ENCODE measurements at regions not wholly inside any gene's neighbourhood (a gene's known extent, or its start where the extent isn't known, plus 50 kb on each side); places are given as distances from the start of the nearest gene placed in this dataset.
"Not testable (repeated sequence)": the region's sequence is repeated elsewhere in the genome, so short reads cannot be mapped to it uniquely, and the experiment has no call there.

GRCh38 chr1:192476802-192477298 lies 98.7 kb upstream of the RGS1 start:
- DNase-seq (ENCODE audit: low read depth in 2 of 2) = peak; percentile 51 to 93

- DNase-seq (ENCODE audit: low read depth in 2 of 2) = peak; percentile 62 to 63
Measured at GRCh38 chr1:192477630-192478029, 97.9 kb upstream of the RGS1 start.

GRCh38 chr1:192485692-192486436 lies 89.7 kb upstream of the RGS1 start:
- DNase-seq (ENCODE audit: low read depth in 2 of 2) = peak; percentile 86 to 97

DNA sequence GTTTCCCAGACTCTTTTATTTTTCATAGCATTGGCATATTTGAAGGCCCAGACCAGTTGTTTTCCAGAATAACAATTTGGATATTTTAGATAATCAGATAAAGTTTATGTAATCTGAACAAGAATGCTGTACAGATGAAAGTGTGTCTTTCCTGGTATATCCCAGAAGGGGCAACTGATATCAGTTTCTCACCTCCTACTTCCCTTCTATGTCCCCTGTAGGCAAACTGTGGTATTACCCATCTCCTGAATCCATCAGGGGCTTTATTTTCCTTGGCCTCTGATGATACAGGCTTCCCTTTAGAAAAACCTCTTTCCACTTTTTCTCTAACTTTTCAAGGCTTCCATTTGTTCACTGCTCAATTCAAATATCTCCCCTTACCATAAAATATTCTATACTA lies 87.5 kb upstream of the RGS1 start:
- DNase-seq (ENCODE audit: low read depth in 2 of 2) = no peak

DNA sequence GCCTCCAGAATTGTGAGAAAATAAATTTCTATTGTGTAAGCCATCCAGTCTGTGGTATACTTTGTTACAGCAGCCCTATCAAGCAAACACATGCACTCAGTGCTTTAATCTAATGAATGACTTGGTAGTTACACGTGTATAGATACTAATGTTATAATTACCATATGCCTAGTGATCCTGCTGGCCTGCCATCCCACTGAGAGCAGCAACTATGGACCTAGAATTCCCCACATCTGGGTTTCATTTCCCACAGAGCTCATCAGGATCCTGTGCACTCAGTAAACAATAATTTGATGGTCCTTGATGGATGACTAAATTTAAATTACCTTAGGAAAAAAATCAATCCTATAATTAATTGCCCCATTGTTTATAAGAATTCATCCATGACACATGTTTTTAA lies 86.5 kb upstream of the RGS1 start:
- peak in 1 of 2 donors; percentile 74 for DNase-seq (ENCODE audit: low read depth in 2 of 2)

DNA sequence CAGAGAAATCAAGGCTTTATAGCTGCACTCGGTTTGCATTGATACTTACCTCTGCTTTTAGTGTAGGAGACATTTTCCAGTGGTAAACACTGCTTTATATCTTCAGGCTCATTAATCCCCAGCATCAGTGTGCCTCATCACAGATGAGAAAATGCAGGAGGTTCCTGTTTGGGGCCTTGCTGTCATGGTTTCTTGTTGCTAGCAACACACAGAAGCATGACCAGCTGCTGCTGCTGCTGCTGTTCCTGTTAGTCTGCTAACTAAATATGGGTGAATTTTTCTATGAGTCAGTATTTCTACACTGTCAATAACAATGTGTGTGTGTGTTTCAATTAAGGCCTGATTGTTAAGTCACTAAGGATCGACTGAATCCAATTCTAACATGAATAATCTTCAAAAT lies 85.8 kb upstream of the RGS1 start:
- peak; percentile 93 to 99 for DNase-seq (ENCODE audit: low read depth in 2 of 2)

DNA sequence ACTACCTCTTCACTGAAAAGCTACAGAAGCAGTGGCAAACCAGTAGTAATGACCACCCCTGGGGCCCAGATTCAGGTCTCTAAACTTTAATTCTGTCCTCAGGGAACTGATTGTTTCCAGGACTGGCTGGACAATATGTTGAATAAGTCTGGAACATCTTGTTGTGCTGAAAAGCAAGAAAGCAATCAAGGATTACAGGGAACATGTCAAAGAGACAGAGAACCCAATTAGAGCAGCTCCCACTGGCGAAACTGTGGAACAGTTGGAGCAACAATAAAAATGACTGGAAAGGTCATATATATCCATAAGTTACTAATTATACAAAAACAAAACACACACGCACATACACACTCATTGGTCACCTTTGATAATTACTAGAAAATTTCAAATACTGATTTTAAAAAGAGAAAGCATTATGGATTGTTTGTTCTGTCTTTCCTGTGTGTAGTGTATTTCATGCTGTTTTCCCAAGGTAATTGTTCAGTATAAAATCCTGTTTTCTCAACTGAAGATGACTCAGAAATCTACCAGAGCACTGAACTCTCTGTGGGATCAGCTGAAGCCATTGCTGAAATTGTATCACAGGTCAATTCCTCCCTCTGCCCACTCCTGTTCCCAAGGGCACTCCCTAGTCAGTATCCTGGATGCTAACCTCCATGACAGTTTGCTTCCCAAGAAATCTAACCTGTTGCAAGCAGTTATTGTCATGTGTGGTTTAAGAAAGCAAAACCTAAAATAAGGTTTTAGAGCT lies 83.6 kb upstream of the RGS1 start:
- peak in 1 of 2 donors; percentile 48 for DNase-seq (ENCODE audit: low read depth in 2 of 2)

- DNase-seq (ENCODE audit: low read depth in 2 of 2) = no peak
Measured at GRCh38 chr1:192493584-192493983, 82.0 kb upstream of the RGS1 start.

DNA sequence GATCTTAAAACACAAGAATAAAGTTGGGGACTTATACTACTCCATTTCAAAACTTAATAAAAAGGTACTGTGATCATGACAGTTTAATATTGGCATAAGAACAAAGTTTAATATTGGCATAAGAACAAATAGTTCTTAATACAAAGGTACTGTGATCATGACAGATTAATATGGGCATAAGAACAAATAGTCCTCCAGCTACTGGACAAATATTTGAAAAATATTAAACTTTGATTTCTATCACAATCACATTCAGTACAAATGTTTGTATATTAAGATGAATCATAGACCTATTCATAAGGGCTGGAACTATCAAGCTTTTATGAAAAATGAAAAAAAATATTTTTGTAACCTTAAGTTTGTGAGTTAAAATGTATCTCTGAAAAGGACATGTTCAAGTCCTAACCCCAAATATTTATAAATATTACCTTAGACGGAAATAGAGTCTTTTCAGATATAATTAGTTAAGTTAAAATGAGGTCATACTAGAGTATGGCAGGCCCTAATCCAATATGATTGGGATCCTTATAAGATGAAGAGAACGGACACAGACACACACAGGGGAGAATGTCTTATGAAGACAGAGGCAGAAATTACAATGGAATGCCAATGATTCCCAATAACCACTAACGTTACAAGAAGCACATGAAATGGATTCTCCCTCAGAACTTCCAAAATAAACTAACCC lies 79.1 kb upstream of the RGS1 start:
- no peak for DNase-seq (ENCODE audit: low read depth in 2 of 2)

DNA sequence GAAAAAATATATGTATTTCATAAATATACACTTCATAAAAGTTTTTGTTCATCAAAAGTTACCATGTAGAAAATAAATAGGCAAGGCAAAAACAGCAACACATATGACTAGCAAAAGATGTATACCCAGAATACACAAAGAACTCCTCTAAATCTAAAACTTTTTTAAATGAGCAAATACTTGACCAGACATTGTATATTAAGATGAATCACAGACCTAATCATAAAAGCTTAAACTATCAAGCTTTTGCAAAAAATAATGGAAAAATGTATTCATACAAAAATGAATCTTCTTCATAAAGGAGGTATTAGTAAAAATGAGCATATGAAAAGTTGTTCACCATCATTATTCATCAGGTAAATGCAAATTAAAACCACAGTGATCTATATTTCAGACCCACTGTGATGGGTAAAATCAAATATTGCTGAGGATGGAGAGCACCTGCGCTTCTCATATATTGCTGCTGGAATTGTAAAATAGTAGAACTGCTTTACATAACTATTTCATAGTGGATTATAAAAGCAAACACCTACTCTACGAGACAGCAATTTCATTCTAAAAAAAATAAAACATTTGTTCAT lies 78.3 kb upstream of the RGS1 start:
- DNase-seq (ENCODE audit: low read depth in 2 of 2) = no peak

GRCh38 chr1:192498092-192498491 lies 77.5 kb upstream of the RGS1 start:
- DNase-seq (ENCODE audit: low read depth in 2 of 2) = not testable (repeated sequence)

GRCh38 chr1:192499061-192499581 lies 76.5 kb upstream of the RGS1 start:
- DNase-seq (ENCODE audit: low read depth in 2 of 2) = not testable (repeated sequence)

- DNase-seq (ENCODE audit: low read depth in 2 of 2) = not testable (repeated sequence)
Measured at GRCh38 chr1:192500541-192500940, 75.0 kb upstream of the RGS1 start.

DNA sequence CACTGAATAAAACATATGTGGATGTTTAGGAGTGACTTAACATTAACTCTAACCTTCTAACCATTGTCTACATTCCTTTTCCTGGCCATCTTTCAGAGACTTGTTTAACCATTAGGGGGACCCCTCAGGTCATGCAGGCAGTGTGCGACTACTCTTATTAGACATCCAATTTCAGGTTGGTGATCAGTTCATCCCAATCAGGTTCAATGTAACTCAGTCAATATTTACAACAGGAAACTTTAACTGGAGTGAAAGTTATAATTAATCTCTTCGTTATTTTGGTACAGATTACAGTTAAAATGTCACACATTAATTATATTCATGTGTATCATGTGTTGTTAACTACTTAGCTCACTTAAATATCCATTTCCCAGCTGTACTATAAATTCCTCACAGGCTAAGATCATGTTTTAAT lies 68.8 kb upstream of the RGS1 start:
- peak; percentile 67 to 73 for DNase-seq (ENCODE audit: low read depth in 2 of 2)

- peak in 1 of 2 donors; percentile 66 for DNase-seq (ENCODE audit: low read depth in 2 of 2)
Measured at GRCh38 chr1:192512426-192513162, 63.0 kb upstream of the RGS1 start.

GRCh38 chr1:192513196-192513595 lies 62.4 kb upstream of the RGS1 start:
- no peak for DNase-seq (ENCODE audit: low read depth in 2 of 2)

GRCh38 chr1:192513697-192514096 lies 61.9 kb upstream of the RGS1 start:
- peak in 1 of 2 donors; percentile 40 for DNase-seq (ENCODE audit: low read depth in 2 of 2)

GRCh38 chr1:192516776-192517297 lies 58.7 kb upstream of the RGS1 start:
- DNase-seq (ENCODE audit: low read depth in 2 of 2) = peak in 1 of 2 donors; percentile 61

DNA sequence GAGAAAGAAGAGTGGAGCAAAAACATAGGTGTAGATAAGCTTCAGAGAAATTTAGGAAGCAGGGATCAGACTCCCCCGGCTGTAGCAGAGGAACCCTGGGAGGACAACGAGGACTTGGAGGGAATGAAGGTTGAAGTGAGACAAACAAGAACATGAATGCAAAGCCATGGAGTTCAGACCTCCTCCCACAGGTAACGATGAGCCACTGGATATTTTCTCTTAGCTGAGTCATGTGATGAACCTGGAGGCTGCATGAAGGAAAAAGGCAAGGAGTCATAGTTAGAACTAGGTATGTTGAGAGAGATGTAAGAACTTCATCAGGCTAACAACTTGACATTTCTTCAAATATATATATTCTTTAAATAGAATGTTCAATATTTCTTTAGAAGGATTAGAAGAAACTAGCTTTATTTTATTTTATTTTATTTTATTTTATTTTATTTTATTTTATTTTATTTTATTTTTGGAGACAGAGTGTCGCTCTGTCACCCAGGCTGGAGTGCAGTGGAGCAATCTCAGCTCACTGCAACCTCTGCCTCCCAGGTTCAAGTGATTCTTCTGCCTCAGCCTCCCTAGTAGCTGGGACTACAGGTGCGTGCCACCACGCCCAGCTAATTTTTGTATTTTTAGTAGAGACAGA lies 57.7 kb upstream of the RGS1 start:
- DNase-seq (ENCODE audit: low read depth in 2 of 2) = not testable (repeated sequence)

DNA sequence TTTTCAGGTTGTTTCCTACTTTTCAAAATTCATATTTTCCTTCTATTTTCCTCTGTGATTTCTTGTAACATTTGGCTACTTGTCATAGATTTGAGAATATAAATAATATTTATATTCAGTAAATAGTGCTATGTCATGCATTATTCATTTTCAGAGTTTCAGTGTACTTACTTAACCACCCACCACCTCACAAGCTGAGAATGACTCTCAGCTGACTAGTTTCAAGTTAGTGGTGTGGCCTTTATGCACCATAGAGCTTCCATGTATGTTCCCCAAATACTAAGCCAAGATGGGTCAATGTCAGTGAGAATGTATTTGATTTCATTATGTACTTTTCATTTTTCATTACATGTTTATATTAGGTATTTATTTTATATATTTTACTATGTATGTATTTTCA lies 56.9 kb upstream of the RGS1 start:
- DNase-seq (ENCODE audit: low read depth in 2 of 2) = no peak
